G401.6 (cell line): ENCODE measurements at regions not wholly inside any gene's neighbourhood (a gene's known extent, or its start where the extent isn't known, plus 50 kb on each side); places are given as distances from the start of the nearest gene placed in this dataset.

Source experiments
- FAIRE-seq: peaks from 2 replicates; lab custom pipeline; 2012; peaks lifted over from hg19 to GRCh38; lab: Jason Lieb, UNC

DNA sequence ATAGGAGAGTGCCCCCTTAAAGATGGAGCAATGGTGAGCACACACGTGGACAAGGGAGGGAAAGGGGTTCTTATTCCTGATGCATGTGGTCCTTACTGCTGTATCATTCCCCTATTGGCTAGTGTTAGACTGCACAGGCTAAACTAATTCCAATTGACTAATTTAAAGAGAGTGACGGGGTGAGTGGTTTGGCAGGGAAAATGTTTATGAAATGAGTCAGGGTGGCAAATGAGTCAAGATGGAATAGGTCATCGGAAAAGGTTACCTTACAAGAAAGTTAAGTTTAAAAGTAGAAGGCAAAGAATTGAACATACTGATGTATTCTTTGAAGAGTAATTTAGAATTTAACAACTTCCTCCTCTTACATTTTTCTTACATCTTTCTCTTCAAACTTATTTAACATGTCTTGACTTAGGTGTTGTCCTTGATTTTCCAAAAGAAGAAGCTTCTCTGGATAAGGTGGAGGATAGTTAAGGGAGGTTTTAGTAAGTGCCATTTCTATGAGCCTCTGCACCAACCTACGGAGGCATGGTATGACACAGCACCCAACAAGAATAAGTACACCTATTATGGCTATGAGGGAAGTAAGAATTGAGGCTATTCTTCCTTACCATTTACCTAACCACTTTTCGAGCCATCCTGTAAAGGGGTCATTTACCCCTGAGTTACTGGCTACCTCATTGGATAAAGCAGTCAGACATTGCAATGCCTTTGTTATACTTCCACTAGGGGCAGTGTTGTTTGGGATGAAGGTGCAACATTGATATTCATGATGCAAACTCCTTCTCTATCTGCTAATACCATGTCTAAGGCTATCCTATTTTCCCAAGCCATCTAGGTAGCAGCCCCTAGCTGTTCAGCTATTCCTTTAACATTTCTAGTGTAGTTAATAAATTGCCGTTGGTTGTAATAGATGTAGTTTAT lies 1345.8 kb upstream of the LRRTM1 start:
- no peak for FAIRE-seq

DNA sequence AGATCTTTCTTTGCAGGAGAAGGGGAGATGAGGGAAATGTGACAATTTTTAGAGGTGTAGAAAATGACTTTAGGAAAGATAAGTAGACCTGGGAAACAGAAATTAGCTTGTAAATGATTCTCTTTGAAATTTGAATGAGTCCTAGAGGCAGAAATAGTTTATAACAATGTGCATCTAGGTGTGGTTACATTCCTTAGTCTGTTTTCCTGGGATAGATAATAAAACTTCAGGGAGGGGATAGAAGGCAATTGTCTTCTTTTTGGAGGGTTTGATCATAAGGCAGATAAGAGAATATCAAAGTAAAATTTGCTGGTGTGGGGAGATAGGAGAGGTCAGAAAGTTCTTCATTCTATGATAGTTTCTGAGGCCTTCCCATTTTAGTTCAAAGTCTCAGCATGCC lies 1344.3 kb upstream of the LRRTM1 start:
- no peak for FAIRE-seq

- FAIRE-seq = no peak
These were observed 1343.8 kb upstream of the LRRTM1 start for GRCh38 chr2:81648370-81648769.

- no peak for FAIRE-seq
These were observed 1343.2 kb upstream of the LRRTM1 start for GRCh38 chr2:81647715-81648230.

DNA sequence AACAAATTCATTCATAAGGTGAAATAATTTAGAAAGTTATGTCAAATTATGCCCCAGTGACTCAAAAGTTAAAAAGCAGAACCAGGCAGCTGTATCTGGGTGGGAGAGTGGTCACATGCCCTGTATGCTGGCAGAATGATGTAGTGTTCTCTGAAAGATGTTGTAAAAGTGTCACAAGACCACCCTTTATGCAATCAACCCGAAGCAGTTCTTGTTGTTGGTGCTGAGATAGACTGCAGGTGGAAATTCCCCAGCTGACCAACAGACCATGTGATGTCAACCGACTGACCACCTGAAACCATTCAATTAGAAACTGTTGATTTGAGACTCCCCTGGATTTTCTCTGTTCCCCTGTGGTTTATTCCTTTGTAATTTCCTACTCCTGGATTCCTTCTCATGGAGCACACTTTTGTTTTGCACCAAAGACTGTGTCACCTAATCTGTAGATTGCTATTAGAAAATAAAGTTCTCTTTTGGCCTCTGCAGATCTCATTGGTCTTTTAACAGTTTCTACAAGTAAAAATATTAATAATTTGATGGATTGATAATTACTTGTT lies 1341.3 kb upstream of the LRRTM1 start:
- FAIRE-seq = no peak

GRCh38 chr2:81644189-81644588 lies 1339.6 kb upstream of the LRRTM1 start:
- FAIRE-seq = no peak

GRCh38 chr2:81624825-81625224 lies 1320.3 kb upstream of the LRRTM1 start:
- no peak for FAIRE-seq

GRCh38 chr2:81600088-81600487 lies 1295.5 kb upstream of the LRRTM1 start:
- no peak for FAIRE-seq

- no peak for FAIRE-seq
These were observed 1293.9 kb upstream of the LRRTM1 start for GRCh38 chr2:81598453-81598852.

- FAIRE-seq = no peak
These were observed 1284.9 kb upstream of the LRRTM1 start for GRCh38 chr2:81589406-81589805.

GRCh38 chr2:81583311-81584108 lies 1279.0 kb upstream of the LRRTM1 start:
- no peak for FAIRE-seq

DNA sequence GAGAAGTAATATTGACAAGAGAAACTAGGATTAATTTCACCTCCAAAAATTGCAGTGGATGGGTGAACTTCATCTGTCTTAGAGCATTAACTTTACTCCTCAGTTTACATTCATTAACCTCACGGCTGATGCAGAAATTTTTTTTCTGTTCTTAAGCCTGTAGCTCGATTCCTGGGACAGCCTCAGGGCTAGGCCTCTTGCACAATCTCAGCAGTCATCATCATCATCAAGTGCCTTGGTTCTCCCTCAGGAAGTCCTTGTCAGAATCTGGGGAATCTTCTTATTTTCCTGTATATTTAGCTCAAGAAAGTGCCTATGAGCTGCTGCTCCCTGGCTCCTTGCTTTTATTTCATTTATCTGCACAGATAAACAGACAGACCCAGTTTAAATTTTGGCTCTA lies 1272.2 kb upstream of the LRRTM1 start:
- no peak for FAIRE-seq

DNA sequence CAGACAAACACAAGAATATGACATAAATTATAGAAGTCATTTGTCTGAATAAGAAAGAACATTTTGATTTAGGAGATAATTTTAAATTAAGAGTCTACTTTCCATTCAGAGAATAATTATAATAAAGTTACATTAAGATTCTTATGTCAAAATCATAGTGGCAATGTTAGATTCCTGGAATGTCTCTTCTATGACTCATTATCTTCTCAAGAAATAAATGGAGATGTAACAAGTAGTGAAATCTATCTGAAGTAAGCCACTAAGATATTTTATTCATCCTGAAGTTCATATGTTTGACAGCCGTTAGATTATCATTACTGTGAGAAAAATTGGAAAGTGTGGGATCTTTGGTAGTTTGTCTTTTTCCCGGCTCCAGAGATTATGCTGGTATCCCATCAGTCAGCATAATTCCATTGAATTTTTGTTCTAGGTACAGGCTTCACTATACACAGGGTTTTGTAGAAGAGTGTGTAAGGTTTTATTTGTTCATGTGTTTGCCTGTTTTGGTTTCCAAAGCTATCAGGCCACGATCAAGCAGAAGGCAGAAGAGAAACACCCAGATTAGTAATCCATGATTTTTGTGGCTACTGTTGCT lies 1246.6 kb upstream of the LRRTM1 start:
- no peak for FAIRE-seq

DNA sequence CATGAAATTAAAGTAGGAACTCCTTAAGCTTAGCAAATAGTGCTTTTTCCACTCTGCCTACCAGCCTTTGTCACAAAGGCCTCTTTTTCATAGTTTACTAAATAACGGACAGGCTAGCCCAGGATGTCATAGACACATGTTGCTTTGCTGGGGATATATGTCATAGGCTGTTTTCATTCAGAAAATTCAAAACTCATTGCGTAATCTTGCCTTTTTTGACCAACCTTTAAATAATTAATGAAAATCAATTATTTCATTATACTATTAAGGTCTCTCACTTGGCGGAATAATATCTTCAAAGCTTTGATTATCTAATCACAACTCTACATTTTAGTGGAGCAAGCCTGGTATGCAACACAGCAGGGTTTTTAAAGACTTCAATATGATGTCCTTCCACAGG lies 1245.7 kb upstream of the LRRTM1 start:
- FAIRE-seq = no peak

GRCh38 chr2:81549646-81550045 lies 1245.1 kb upstream of the LRRTM1 start:
- no peak for FAIRE-seq

DNA sequence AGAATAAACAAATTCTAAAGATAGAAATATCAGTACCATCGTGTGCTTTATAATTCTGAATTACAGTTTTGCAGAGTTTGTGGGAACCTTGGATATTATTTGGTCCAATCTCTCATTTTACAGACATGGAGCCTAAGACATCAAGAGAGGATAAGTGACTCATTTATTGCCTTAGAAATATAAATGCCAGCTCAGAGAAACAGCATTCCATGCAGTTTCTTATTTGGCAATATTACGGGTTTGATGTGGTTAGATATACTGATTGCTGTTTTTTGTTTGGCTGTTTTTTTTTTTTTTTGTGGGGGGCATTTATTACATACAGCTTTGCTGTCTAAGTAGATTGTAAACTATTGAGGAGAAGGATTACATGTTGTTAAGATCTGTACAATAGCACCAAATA lies 1241.1 kb upstream of the LRRTM1 start:
- FAIRE-seq = no peak

- no peak for FAIRE-seq
These were observed 1237.6 kb upstream of the LRRTM1 start for GRCh38 chr2:81542119-81542518.

DNA sequence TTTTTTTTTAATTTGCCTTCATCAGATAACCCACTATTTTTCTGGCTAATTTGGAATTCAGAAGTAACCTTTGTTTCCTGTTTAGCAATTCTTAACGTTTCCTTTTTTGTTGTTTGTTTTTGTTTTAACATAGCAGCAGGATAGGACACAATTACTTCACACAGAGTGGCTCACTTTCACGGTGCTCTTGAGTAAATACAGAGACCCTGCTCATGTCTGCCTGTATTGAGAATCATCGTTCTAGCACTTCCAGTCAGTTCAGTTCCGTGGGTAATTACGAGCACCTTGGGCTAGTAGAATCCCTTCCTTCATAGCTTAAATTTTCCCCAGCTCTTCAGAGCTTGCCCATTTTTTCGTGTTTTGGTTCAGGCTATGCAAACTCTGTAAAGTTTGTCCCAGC lies 1225.4 kb upstream of the LRRTM1 start:
- no peak for FAIRE-seq

DNA sequence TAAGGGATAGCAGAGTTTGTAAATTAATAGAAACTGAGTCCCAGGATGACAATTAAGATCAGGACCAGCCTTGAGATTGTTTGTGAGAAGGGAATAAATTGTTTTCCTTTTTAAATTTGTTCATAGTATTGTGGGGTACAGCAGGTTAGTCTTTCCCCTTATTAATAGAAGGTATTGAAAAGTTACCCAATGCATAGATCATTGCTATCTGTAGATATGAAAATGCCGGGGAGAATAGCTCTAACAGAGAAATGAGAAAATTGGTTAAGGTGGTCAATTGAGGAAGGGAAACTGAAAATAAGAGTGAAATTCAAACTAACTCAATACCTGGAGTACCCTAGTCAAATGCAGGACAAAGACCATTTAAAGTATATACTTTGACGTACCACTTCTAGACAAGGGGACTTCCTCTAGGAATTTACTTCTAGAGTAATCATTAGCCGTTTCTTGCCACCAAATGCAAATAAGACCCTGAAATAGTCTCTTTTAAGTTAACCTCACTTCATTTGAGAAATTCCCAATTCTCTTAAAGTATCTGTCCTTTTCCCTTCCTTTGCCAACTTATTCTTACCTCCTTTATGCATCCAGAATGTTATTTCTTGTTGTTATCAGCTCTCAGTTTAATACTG lies 1224.4 kb upstream of the LRRTM1 start:
- no peak for FAIRE-seq

DNA sequence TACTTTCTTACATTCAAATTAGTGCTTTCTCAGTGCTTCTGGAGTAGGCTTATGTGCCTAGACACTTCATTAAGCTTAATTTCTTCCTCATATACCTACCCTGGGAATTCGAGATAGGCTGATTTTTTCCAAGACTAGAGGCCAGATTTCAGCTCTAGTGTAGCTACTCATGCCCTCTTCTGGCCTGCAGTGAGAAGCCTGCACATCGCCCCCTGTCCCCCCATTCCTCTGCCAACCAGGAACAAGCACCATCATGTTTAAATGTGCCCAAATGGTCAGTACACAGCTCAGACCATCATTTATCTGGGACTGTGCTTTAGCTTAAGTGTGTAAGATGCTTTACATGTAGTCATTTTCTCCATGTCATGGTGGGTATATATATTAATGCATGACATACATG lies 1218.8 kb upstream of the LRRTM1 start:
- no peak for FAIRE-seq

DNA sequence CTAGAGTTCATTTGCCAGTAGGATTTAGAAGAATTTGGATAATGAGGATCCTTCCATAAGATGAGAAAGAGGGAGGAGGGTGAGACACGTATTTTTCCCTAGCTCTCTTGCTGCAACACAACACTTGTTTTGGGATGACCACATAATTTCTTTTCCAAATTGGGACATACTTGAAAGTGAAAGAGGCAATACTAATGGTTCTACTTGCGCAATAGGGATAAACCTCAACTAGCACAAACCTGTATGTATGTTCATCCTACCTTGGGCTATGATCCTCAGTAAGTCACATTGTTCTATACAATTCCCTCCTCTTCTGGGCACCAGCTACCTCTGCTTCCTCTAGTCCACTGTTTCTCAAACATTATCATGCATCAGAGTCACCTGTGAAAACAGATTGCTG lies 1208.8 kb upstream of the LRRTM1 start:
- no peak for FAIRE-seq

DNA sequence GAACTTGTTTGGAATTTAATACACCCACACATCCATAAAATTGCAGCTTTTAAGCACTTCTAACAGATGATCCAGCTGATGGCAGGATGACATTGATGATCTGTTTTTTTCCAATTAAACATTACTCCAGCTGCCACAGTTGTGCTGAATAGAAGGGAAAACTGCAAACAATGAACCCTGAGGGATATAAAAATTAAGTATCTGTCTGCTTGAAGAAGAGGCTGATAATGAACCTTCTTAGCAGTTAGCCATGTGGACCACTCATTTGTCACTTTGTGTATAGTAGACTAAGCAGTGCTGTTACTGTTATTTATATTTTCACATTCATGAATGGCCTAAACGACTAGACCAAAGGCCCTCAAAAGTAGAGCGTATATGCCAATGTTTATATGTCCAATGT lies 1201.0 kb upstream of the LRRTM1 start:
- no peak for FAIRE-seq
